Osteoblast (primary cell): ENCODE measurements at regions not wholly inside any gene's neighbourhood (a gene's known extent, or its start where the extent isn't known, plus 50 kb on each side); places are given as distances from the start of the nearest gene placed in this dataset.

Source experiments
- DNase-seq: peaks from one replicate; pipeline ENCODE4 v3.0.0; 2011; ENCODE audit warnings: low spot score, mixed read lengths; ENCODE audit not compliant: insufficient read length; ENCODE audit errors: missing footprints
- H2AFZ ChIP-seq: 2 replicates; pipeline ENCODE4 v1.6.0; 2011; ENCODE audit warnings: mild to moderate bottlenecking, low read length
- H3K27ac ChIP-seq: 2 replicates; pipeline ENCODE4 v1.5.1; 2011; ENCODE audit warnings: mild to moderate bottlenecking, low read depth, low read length, moderate library complexity
- H3K27me3 ChIP-seq: 2 replicates; pipeline ENCODE4 v1.6.0; 2012; ENCODE audit warnings: mild to moderate bottlenecking, control low read depth, inconsistent platforms, low read length, moderate library complexity; ENCODE audit not compliant: insufficient read depth
- H3K36me3 ChIP-seq: 2 replicates; pipeline ENCODE4 v1.5.1; 2011; ENCODE audit warnings: mild to moderate bottlenecking, low read length, control low read depth, moderate library complexity; ENCODE audit not compliant: insufficient read depth
- H3K4me1 ChIP-seq: 2 replicates; pipeline ENCODE4 v1.5.1; 2011; ENCODE audit warnings: mild to moderate bottlenecking, low read length, control low read depth, moderate library complexity; ENCODE audit not compliant: insufficient read depth
- H3K4me2 ChIP-seq: 2 replicates; pipeline ENCODE4 v1.6.0; 2011; ENCODE audit warnings: mild to moderate bottlenecking, low read length; ENCODE audit not compliant: insufficient read depth
- H3K4me3 ChIP-seq: fragments of 200-600 bp; sonication (generic); 3 replicates; pipeline ENCODE4 v1.5.1; 2012; ENCODE audit warnings: mild to moderate bottlenecking, low read length, inconsistent platforms; ENCODE audit not compliant: insufficient read depth
- H3K79me2 ChIP-seq: 2 replicates; pipeline ENCODE4 v1.6.0; 2012; ENCODE audit warnings: mild to moderate bottlenecking, low read length, control low read depth, inconsistent platforms; ENCODE audit not compliant: insufficient read depth
- H3K9me3 ChIP-seq: 2 replicates; pipeline ENCODE4 v1.5.1; 2011; ENCODE audit warnings: low read depth, low read length, control low read depth
- H4K20me1 ChIP-seq: 2 replicates; pipeline ENCODE4 v1.6.0; 2012; ENCODE audit warnings: mild to moderate bottlenecking, low read length, control low read depth; ENCODE audit not compliant: insufficient read depth
- CTCF ChIP-seq: IDR thresholded peaks from 2 replicates; pipeline ENCODE4 v1.5.1; 2011; ENCODE audit warnings: mild to moderate bottlenecking, low read depth, low read length, moderate library complexity; ENCODE audit errors: extremely low read depth

- H3K36me3 ChIP-seq = no peaks in the 10 kb centered on the region
- TF ChIP-seq CTCF = no peak
Measured at GRCh38 chr3:64956711-64957325, 269.0 kb upstream of the ADAMTS9 start.

GRCh38 chr3:64954995-64955636, 267.3 kb upstream of the ADAMTS9 start:
- Histone ChIP-seq H3K36me3 (no peaks in the 10 kb centered on the region), H3K4me2 (no peak overlapping the region), H3K27ac (no peak overlapping the region), H3K9me3 (no peaks in the 10 kb centered on the region), H3K79me2 (no peaks in the 10 kb centered on the region), H3K4me3 (no peak overlapping the region), H3K4me1 (no peaks in the 10 kb centered on the region), H4K20me1 (no peaks in the 10 kb centered on the region), H2AFZ (no peak overlapping the region), H3K27me3 (no peaks in the 10 kb centered on the region)
- DNase-seq = no peak
- no peak for TF ChIP-seq CTCF

More at GRCh38 chr3:64956711-64957325, 269.0 kb upstream of the ADAMTS9 start:
- no peak overlapping the region for H3K4me3 ChIP-seq
- no peaks in the 10 kb centered on the region for H4K20me1 ChIP-seq
- H2AFZ ChIP-seq = no peak overlapping the region
- H3K4me2 ChIP-seq = no peak overlapping the region
- no peaks in the 10 kb centered on the region for H3K79me2 ChIP-seq
- H3K27ac ChIP-seq = no peak overlapping the region
- DNase-seq = no peak
- H3K9me3 ChIP-seq = no peaks in the 10 kb centered on the region
- H3K4me1 ChIP-seq = no peaks in the 10 kb centered on the region
- no peaks in the 10 kb centered on the region for H3K27me3 ChIP-seq

GRCh38 chr3:64945171-64945729, 257.4 kb upstream of the ADAMTS9 start:
- peak; percentile 10 for DNase-seq
- Histone ChIP-seq H2AFZ (no peak overlapping the region), H4K20me1 (no peaks in the 10 kb centered on the region), H3K27me3 (no peaks in the 10 kb centered on the region), H3K4me3 (no peak overlapping the region), H3K36me3 (no peaks in the 10 kb centered on the region), H3K4me2 (no peak overlapping the region), H3K79me2 (no peaks in the 10 kb centered on the region), H3K4me1 (no peaks in the 10 kb centered on the region), H3K27ac (no peak overlapping the region), H3K9me3 (no peaks in the 10 kb centered on the region)
- TF ChIP-seq CTCF = no peak

- Histone ChIP-seq H3K4me1 (no peaks in the 10 kb centered on the region), H3K36me3 (no peaks in the 10 kb centered on the region), H3K4me2 (no peak overlapping the region), H3K27ac (no peak overlapping the region), H4K20me1 (no peaks in the 10 kb centered on the region), H3K27me3 (no peaks in the 10 kb centered on the region), H3K9me3 (no peaks in the 10 kb centered on the region), H3K79me2 (no peaks in the 10 kb centered on the region), H2AFZ (no peak overlapping the region), H3K4me3 (no peak overlapping the region)
- no peak for TF ChIP-seq CTCF
- DNase-seq = no peak
Measured at GRCh38 chr3:64943866-64944265, 256.1 kb upstream of the ADAMTS9 start.
